Kidney (tissue), 13 donors: ENCODE measurements at regions not wholly inside any gene's neighbourhood (a gene's known extent, or its start where the extent isn't known, plus 50 kb on each side); places are given as distances from the start of the nearest gene placed in this dataset.

Source experiments
- DNase-seq, 5 donors: peaks; one replicate each; pipeline ENCODE4 v3.0.0-alpha.2; 2013 to 2020
- FAIRE-seq: peaks from 2 replicates; lab custom pipeline; 2012; peaks lifted over from hg19 to GRCh38; lab: Jason Lieb, UNC
- H3K27ac ChIP-seq, 2 donors: one replicate each; pipeline ENCODE4 v1.7.0; 2013; ENCODE audit warnings: low read depth in 2 of 2, low read length in 2 of 2, inconsistent platforms in 1 of 2
- H3K27me3 ChIP-seq: one replicate; pipeline ENCODE4 v1.7.1; 2013; ENCODE audit warnings: low read length, inconsistent platforms; ENCODE audit not compliant: control insufficient read depth, insufficient read depth
- H3K36me3 ChIP-seq, 3 donors: one replicate each; pipeline versions ENCODE4 v1.7.0 to v1.7.1; 2013; ENCODE audit warnings: low read length in 3 of 3, control low read depth in 1 of 3, inconsistent platforms in 1 of 3; ENCODE audit not compliant: insufficient read depth in 3 of 3, control insufficient read depth in 2 of 3
- H3K4me1 ChIP-seq, 3 donors: one replicate each; pipeline versions ENCODE4 v1.7.0 to v1.7.1; 2013; ENCODE audit warnings: low read length in 3 of 3, inconsistent platforms in 1 of 3, low read depth in 1 of 3; ENCODE audit not compliant: control insufficient read depth in 2 of 3, insufficient read depth in 2 of 3
- H3K4me3 ChIP-seq, 3 donors: one replicate each; pipeline versions ENCODE4 v1.7.0 to v1.8.1; 2013; ENCODE audit warnings: low read length in 3 of 3, control low read depth in 1 of 3, inconsistent platforms in 1 of 3
- H3K9ac ChIP-seq, 3 donors: one replicate each; pipeline versions ENCODE4 v1.7.0 to v1.7.1; 2013; ENCODE audit warnings: low read length in 3 of 3, control low read depth in 1 of 3, inconsistent platforms in 1 of 3
- H3K9me3 ChIP-seq, 3 donors: one replicate each; pipeline versions ENCODE4 v1.7.0 to v1.7.1; 2013; ENCODE audit warnings: low read length in 3 of 3, control low read depth in 1 of 3, inconsistent platforms in 1 of 3; ENCODE audit not compliant: control insufficient read depth in 2 of 3, insufficient read depth in 1 of 3
- CTCF ChIP-seq: IDR thresholded peaks from 3 replicates; pipeline ENCODE4 v1.5.1; 2012; ENCODE audit warnings: mild to moderate bottlenecking, moderate library complexity, borderline replicate concordance; ENCODE audit not compliant: insufficient read depth; ENCODE audit errors: extremely low read depth
- intact Hi-C: fragments of 100-400 bp; cut with DNase I; formaldehyde crosslinking; loops from one replicate; pipeline ENCODE4 v1.11.1; 2022
- donor health status: control.
- donor health status: control.
- donor health status: control.
- donor health status: control.
- donor health status: control.
- donor health status: DM: yes; HTN: yes; CAD: no.
- donor health status: Normal renal cell carcinoma (clear cell type).

GRCh38 chr3:3495611-3496010 is 303.6 kb upstream of the LRRN1 start:
- Histone ChIP-seq H3K9me3 (peaks cover 0 to 3% (median 0%) of the 10 kb centered on the region in 3 donors), H3K9ac (no peak overlapping the region)

GRCh38 chr3:3476669-3477068 is 297.2 kb upstream of the CRBN start:
- intact Hi-C loops, result no loop called here
- DNase-seq (no peak), FAIRE-seq (no peak)
- Histone ChIP-seq H3K4me1 (no peaks in the 10 kb centered on the region), H3K4me3 (no peak overlapping the region), H3K9me3 (no peaks in the 10 kb centered on the region), H3K9ac (no peak overlapping the region), H3K27me3 (no peaks in the 10 kb centered on the region), H3K27ac (no peak overlapping the region), H3K36me3 (no peaks in the 10 kb centered on the region)
- no peak for TF ChIP-seq CTCF

More at GRCh38 chr3:3495611-3496010, 303.6 kb upstream of the LRRN1 start:
- no peak for FAIRE-seq
- H3K4me1 ChIP-seq, result no peaks in the 10 kb centered on the region
- DNase-seq, result no peak
- intact Hi-C loops, result no loop called here
- H3K4me3 ChIP-seq, result no peak overlapping the region
- no peak overlapping the region for H3K27ac ChIP-seq
- no peaks in the 10 kb centered on the region for H3K36me3 ChIP-seq
- TF ChIP-seq CTCF, result no peak
- H3K27me3 ChIP-seq, result no peaks in the 10 kb centered on the region

- Histone ChIP-seq H3K27me3 (no peaks in the 10 kb centered on the region), H3K4me1 (no peaks in the 10 kb centered on the region), H3K27ac (no peak overlapping the region), H3K36me3 (no peaks in the 10 kb centered on the region), H3K9me3 (no peaks in the 10 kb centered on the region), H3K9ac (no peak overlapping the region), H3K4me3 (no peak overlapping the region)
- DNase-seq (no peak), FAIRE-seq (no peak)
- TF ChIP-seq CTCF, result no peak
- intact Hi-C loops, result no loop called here
Measured at GRCh38 chr3:3468596-3468995, 289.1 kb upstream of the CRBN start.

GRCh38 chr3:3464131-3464530 is 284.6 kb upstream of the CRBN start:
- H3K9me3 ChIP-seq, result no peaks in the 10 kb centered on the region
- no peaks in the 10 kb centered on the region for H3K36me3 ChIP-seq
- no peaks in the 10 kb centered on the region for H3K27me3 ChIP-seq
- intact Hi-C loops, result no loop called here
- H3K4me3 ChIP-seq, result no peak overlapping the region
- H3K27ac ChIP-seq, result no peak overlapping the region
- H3K4me1 ChIP-seq, result no peaks in the 10 kb centered on the region
- DNase-seq (no peak), FAIRE-seq (no peak)
- H3K9ac ChIP-seq, result no peak overlapping the region
- no peak for TF ChIP-seq CTCF
